GM10266 (cell line): ENCODE measurements at regions not wholly inside any gene's neighbourhood (a gene's known extent, or its start where the extent isn't known, plus 50 kb on each side); places are given as distances from the start of the nearest gene placed in this dataset.

Source experiments
- DNase-seq: peaks from one replicate; pipeline ENCODE4 v3.0.0; 2012; ENCODE audit errors: extremely low spot score
- CTCF ChIP-seq: IDR thresholded peaks from 2 replicates; pipeline ENCODE4 v1.5.1; 2012; ENCODE audit warnings: mild to moderate bottlenecking, low read depth; ENCODE audit not compliant: control insufficient read depth, insufficient read depth; ENCODE audit errors: missing control alignments

- DNase-seq: no peak
- TF ChIP-seq CTCF: no peak
Measured at GRCh38 chr15:96997538-96997937, 667.0 kb downstream of the NR2F2 start.

GRCh38 chr15:97009031-97009431 lies 678.5 kb downstream of the NR2F2 start:
- no peak for TF ChIP-seq CTCF
- DNase-seq: no peak

GRCh38 chr15:97012986-97013385 lies 682.5 kb downstream of the NR2F2 start:
- no peak for DNase-seq
- no peak for TF ChIP-seq CTCF

- no peak for TF ChIP-seq CTCF
- no peak for DNase-seq
Measured at GRCh38 chr15:97013491-97013890, 683.0 kb downstream of the NR2F2 start.

GRCh38 chr15:97014001-97014400 lies 683.5 kb downstream of the NR2F2 start:
- TF ChIP-seq CTCF: no peak
- DNase-seq: no peak

GRCh38 chr15:97023488-97023844 lies 693.0 kb downstream of the NR2F2 start:
- no peak for DNase-seq
- no peak for TF ChIP-seq CTCF

- DNase-seq: no peak
- no peak for TF ChIP-seq CTCF
Measured at GRCh38 chr15:97026781-97027180, 696.3 kb downstream of the NR2F2 start.
